ENCODE measurements at regions not wholly inside any gene's neighbourhood (a gene's known extent, or its start where the extent isn't known, plus 50 kb on each side); places are given as distances from the start of the nearest gene placed in this dataset.

- TF ChIP-seq CTCF (IDR thresholded peaks at IDR 0.05; ENCODE audit: low read depth, low read length, missing input control) (no peak), REST (IDR thresholded peaks at IDR 0.05) (no peak), SP1 (IDR thresholded peaks at IDR 0.05) (no peak), HNF4G (IDR thresholded peaks at IDR 0.05) (no peak), GABPA (IDR thresholded peaks at IDR 0.05 in 1 of 2, conservative IDR thresholded peaks at IDR 0.05 in 1 of 2) (no peak), RAD21 (IDR thresholded peaks at IDR 0.05) (no peak), RXRA (IDR thresholded peaks at IDR 0.05) (no peak), TAF1 (conservative IDR thresholded peaks at IDR 0.05) (no peak), NR2F2 (IDR thresholded peaks at IDR 0.05) (no peak)
- TF ChIP-seq, protein P1, sequence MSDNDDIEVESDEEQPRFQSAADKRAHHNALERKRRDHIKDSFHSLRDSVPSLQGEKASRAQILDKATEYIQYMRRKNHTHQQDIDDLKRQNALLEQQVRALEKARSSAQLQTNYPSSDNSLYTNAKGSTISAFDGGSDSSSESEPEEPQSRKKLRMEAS (IDR thresholded peaks at IDR 0.05) = no peak
- TF ChIP-seq, protein P2, sequence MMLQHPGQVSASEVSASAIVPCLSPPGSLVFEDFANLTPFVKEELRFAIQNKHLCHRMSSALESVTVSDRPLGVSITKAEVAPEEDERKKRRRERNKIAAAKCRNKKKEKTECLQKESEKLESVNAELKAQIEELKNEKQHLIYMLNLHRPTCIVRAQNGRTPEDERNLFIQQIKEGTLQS (IDR thresholded peaks at IDR 0.05) = no peak
Measured at GRCh38 chr4:37546586-37546985, 139.6 kb downstream of the RELL1 start.
